ENCODE measurements at regions not wholly inside any gene's neighbourhood (a gene's known extent, or its start where the extent isn't known, plus 50 kb on each side); places are given as distances from the start of the nearest gene placed in this dataset.

DNA sequence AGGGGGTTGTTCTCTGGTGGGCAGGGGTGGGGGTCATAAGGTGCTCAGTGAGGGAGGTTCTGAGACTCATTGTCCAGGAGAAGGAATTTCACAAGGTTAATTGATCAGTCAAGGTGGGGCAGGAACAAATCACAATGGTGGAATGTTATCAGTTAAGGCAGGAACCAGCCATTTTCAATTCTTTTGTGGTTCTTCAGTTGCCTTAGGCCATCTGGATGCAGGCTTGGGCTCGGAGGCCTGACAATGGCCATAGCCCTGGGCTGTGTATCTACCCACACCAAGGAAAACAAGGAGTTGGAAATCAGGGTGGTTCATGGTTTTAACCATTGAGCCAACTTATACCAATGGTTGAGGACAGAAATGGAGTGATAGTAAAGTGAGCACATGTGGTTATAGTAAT, 1221.8 kb downstream of the TYW1 start:
- Histone ChIP-seq H3K4me2 (no peak overlapping the region), H3K27ac (ENCODE audit: low read depth) (no peak overlapping the region), H3K36me3 (ENCODE audit: insufficient read depth) (no peaks in the 10 kb centered on the region), H4K20me1 (replicated peaks; ENCODE audit: insufficient read depth) (no peaks in the 10 kb centered on the region), H3K9me2 (ENCODE audit: insufficient read depth) (no peaks in the 10 kb centered on the region), H3F3A (replicated peaks; ENCODE audit: low read depth) (no peaks in the 10 kb centered on the region), H3K4me3 (no peak overlapping the region), H3K27me3 (ENCODE audit: insufficient read depth) (no peaks in the 10 kb centered on the region), H3K79me2 (replicated peaks; ENCODE audit: insufficient read depth) (no peaks in the 10 kb centered on the region), H2AFZ (no peak overlapping the region), H3K4me1 (ENCODE audit: insufficient read depth) (no peaks in the 10 kb centered on the region)
- Mint-ChIP-seq H3K27ac (no peak overlapping the region), H3K36me3 (ENCODE audit: low read depth) (peaks cover 32% of the 10 kb centered on the region), H3K9me3 (peaks cover 95% of the 10 kb centered on the region), H3K27me3 (ENCODE audit: insufficient read depth, low read depth, poor library complexity) (no peaks in the 10 kb centered on the region), H3K4me3 (no peak overlapping the region), H3K4me1 (no peaks in the 10 kb centered on the region)
- no peak for DNase-seq (ENCODE audit: low spot score)
- no peak for ATAC-seq
- TF ChIP-seq CREB1 (CRISPR knock-in tag; IDR thresholded peaks at IDR 0.05; ENCODE audit: low read depth) (no peak), CTCF (conservative IDR thresholded peaks at IDR 0.05; ENCODE audit: low read depth in 2 of 2) (no peak), NANOG (IDR thresholded peaks at IDR 0.05; ENCODE audit: borderline replicate concordance) (no peak), ETS1 (IDR thresholded peaks at IDR 0.05) (no peak), STAT1 (IDR thresholded peaks at IDR 0.05; ENCODE audit: unreplicated experiment) (no peak), ZNF331 (CRISPR knock-in tag; IDR thresholded peaks at IDR 0.05; ENCODE audit: low read depth) (no peak), EZH2 (IDR thresholded peaks at IDR 0.05; ENCODE audit: low read depth, unreplicated experiment) (no peak), POLR2AphosphoS5 (IDR thresholded peaks at IDR 0.05; ENCODE audit: low read depth) (no peak)
- TF ChIP-seq, protein P1, sequence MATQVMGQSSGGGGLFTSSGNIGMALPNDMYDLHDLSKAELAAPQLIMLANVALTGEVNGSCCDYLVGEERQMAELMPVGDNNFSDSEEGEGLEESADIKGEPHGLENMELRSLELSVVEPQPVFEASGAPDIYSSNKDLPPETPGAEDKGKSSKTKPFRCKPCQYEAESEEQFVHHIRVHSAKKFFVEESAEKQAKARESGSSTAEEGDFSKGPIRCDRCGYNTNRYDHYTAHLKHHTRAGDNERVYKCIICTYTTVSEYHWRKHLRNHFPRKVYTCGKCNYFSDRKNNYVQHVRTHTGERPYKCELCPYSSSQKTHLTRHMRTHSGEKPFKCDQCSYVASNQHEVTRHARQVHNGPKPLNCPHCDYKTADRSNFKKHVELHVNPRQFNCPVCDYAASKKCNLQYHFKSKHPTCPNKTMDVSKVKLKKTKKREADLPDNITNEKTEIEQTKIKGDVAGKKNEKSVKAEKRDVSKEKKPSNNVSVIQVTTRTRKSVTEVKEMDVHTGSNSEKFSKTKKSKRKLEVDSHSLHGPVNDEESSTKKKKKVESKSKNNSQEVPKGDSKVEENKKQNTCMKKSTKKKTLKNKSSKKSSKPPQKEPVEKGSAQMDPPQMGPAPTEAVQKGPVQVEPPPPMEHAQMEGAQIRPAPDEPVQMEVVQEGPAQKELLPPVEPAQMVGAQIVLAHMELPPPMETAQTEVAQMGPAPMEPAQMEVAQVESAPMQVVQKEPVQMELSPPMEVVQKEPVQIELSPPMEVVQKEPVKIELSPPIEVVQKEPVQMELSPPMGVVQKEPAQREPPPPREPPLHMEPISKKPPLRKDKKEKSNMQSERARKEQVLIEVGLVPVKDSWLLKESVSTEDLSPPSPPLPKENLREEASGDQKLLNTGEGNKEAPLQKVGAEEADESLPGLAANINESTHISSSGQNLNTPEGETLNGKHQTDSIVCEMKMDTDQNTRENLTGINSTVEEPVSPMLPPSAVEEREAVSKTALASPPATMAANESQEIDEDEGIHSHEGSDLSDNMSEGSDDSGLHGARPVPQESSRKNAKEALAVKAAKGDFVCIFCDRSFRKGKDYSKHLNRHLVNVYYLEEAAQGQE (IDR thresholded peaks at IDR 0.05; ENCODE audit: unreplicated experiment), result no peak

GRCh38 chr7:68222311-68222710, 1225.7 kb downstream of the TYW1 start:
- DNase-seq (ENCODE audit: low spot score) (no peak), ATAC-seq (no peak)
- Histone ChIP-seq H3K4me1 (ENCODE audit: insufficient read depth) (no peaks in the 10 kb centered on the region), H2AFZ (no peak overlapping the region), H3K4me2 (no peak overlapping the region), H3F3A (replicated peaks; ENCODE audit: low read depth) (no peaks in the 10 kb centered on the region), H3K79me2 (replicated peaks; ENCODE audit: insufficient read depth) (no peaks in the 10 kb centered on the region), H3K36me3 (ENCODE audit: insufficient read depth) (no peaks in the 10 kb centered on the region), H3K27ac (ENCODE audit: low read depth) (no peak overlapping the region), H3K27me3 (ENCODE audit: insufficient read depth) (no peaks in the 10 kb centered on the region), H3K4me3 (no peak overlapping the region), H3K9me2 (ENCODE audit: insufficient read depth) (no peaks in the 10 kb centered on the region), H4K20me1 (replicated peaks; ENCODE audit: insufficient read depth) (no peaks in the 10 kb centered on the region)
- TF ChIP-seq JUNB (IDR thresholded peaks at IDR 0.05; ENCODE audit: unreplicated experiment) (no peak), STAT1 (IDR thresholded peaks at IDR 0.05; ENCODE audit: unreplicated experiment) (no peak)
- H3K9me3 Mint-ChIP-seq, result peaks cover 97% of the 10 kb centered on the region
- H3K27me3 Mint-ChIP-seq (ENCODE audit: insufficient read depth, low read depth, poor library complexity), result peaks cover 5% of the 10 kb centered on the region
- peaks cover 38% of the 10 kb centered on the region for H3K36me3 Mint-ChIP-seq (ENCODE audit: low read depth)
- no peak overlapping the region for H3K27ac Mint-ChIP-seq
- H3K4me3 Mint-ChIP-seq, result no peak overlapping the region
- H3K4me1 Mint-ChIP-seq, result no peaks in the 10 kb centered on the region
